IMR-90 (cell line): ENCODE measurements at regions not wholly inside any gene's neighbourhood (a gene's known extent, or its start where the extent isn't known, plus 50 kb on each side); places are given as distances from the start of the nearest gene placed in this dataset.

Experiments
- ATAC-seq: fragments of 200-7000 bp; cut with Tn5 transposase; 2 replicates; pipeline ENCODE4 v1.9.1; 2020; ENCODE audit warnings: low read depth, mild to moderate bottlenecking, moderate library complexity
- BruUV-seq: library from RNA; stranded (reverse); fragments of 400-500 nt; replicated peaks from 2 replicates; lab custom pipeline; 2021; lab: Mats Ljungman, UMichigan
- CTCF ChIA-PET: fragments of 300-600 bp; formaldehyde crosslinking; extraction: SDS; loops from one replicate; lab custom pipeline; 2021; ENCODE audit warnings: antibody characterized with exemption; lab: Yijun Ruan, JAX
- POLR2A ChIA-PET: fragments of 300-600 bp; sonication (Branson Sonifier 250); formaldehyde crosslinking; loops from one replicate; lab custom pipeline; 2022; ENCODE audit warnings: antibody characterized with exemption; ENCODE audit not compliant: unreplicated experiment; lab: Charles Lee
- DNase-seq: peaks from one replicate; pipeline ENCODE4 v3.0.0; 2013
- H2AFZ ChIP-seq: replicated peaks from 2 replicates; pipeline ENCODE3; 2013; ENCODE audit warnings: low read length, mild to moderate bottlenecking; ENCODE audit not compliant: poor library complexity
- H2AK5ac ChIP-seq: 2 replicates; pipeline ENCODE4 v1.6.1; 2013; ENCODE audit warnings: low read depth, low read length, inconsistent platforms
- H2AK9ac ChIP-seq: replicated peaks from 2 replicates; pipeline ENCODE3; 2013; ENCODE audit warnings: mild to moderate bottlenecking, low read depth, low read length, moderate library complexity; ENCODE audit not compliant: poor library complexity
- H2BK120ac ChIP-seq: 2 replicates; pipeline ENCODE4 v1.6.1; 2013; ENCODE audit warnings: low read depth, low read length, inconsistent platforms
- H2BK15ac ChIP-seq: 3 replicates; pipeline ENCODE4 v1.6.1; 2013; ENCODE audit warnings: low read depth, low read length, inconsistent platforms
- H2BK20ac ChIP-seq: 2 replicates; pipeline ENCODE4 v1.6.1; 2013; ENCODE audit warnings: low read depth, mild to moderate bottlenecking, inconsistent platforms, low read length, moderate library complexity
- H2BK5ac ChIP-seq: 2 replicates; pipeline ENCODE4 v1.6.1; 2013; ENCODE audit warnings: mild to moderate bottlenecking, low read depth, low read length, inconsistent platforms; ENCODE audit not compliant: poor library complexity, severe bottlenecking
- H3K14ac ChIP-seq: replicated peaks from 2 replicates; pipeline ENCODE4 v1.6.1; 2013; ENCODE audit warnings: low read depth, low read length, inconsistent platforms
- H3K18ac ChIP-seq: 2 replicates; pipeline ENCODE4 v1.6.1; 2013; ENCODE audit warnings: low read depth, low read length, control low read depth
- H3K23ac ChIP-seq: 2 replicates; pipeline ENCODE4 v1.6.1; 2013; ENCODE audit warnings: low read depth, low read length, inconsistent platforms
- H3K27ac ChIP-seq: 2 replicates; pipeline ENCODE4 v1.5.1; 2013; ENCODE audit warnings: mild to moderate bottlenecking, control low read depth, low read length; ENCODE audit not compliant: insufficient read depth
- H3K27me3 ChIP-seq: 2 replicates; pipeline ENCODE4 v1.6.1; 2013; ENCODE audit warnings: low read length; ENCODE audit not compliant: control insufficient read depth, insufficient read depth
- H3K36me3 ChIP-seq: 2 replicates; pipeline ENCODE4 v1.6.1; 2013; ENCODE audit warnings: low read length, mixed read lengths; ENCODE audit not compliant: control insufficient read depth, insufficient read depth
- H3K4ac ChIP-seq: 2 replicates; pipeline ENCODE4 v1.6.1; 2013; ENCODE audit warnings: low read depth, low read length, inconsistent platforms
- H3K4me1 ChIP-seq: 2 replicates; pipeline ENCODE4 v1.6.1; 2013; ENCODE audit warnings: low read length, mixed read lengths; ENCODE audit not compliant: control insufficient read depth, insufficient read depth
- H3K4me2 ChIP-seq: 2 replicates; pipeline ENCODE4 v1.6.1; 2013; ENCODE audit warnings: low read depth, mild to moderate bottlenecking, control low read depth, low read length, moderate library complexity
- H3K4me3 ChIP-seq: 2 replicates; pipeline ENCODE4 v1.5.1; 2013; ENCODE audit warnings: low read depth, mild to moderate bottlenecking, control low read depth, low read length, moderate library complexity; ENCODE audit not compliant: insufficient read depth
- H3K56ac ChIP-seq: 2 replicates; pipeline ENCODE4 v1.6.1; 2013; ENCODE audit warnings: low read length, inconsistent platforms; ENCODE audit not compliant: insufficient read depth; ENCODE audit errors: extremely low read depth
- H3K79me1 ChIP-seq, 2 experiments: 2 replicates each; pipeline ENCODE4 v1.6.1; 2013; ENCODE audit warnings: low read length in 2 of 2, inconsistent platforms in 1 of 2, low read depth in 1 of 2
- H3K9ac ChIP-seq: 2 replicates; pipeline ENCODE4 v1.6.1; 2013; ENCODE audit warnings: low read depth, low read length, control low read depth
- H3K9me1 ChIP-seq: 2 replicates; pipeline ENCODE4 v1.6.1; 2013; ENCODE audit warnings: low read length, inconsistent platforms; ENCODE audit not compliant: insufficient read depth
- H3K9me3 ChIP-seq: 2 replicates; pipeline ENCODE4 v1.6.1; 2013; ENCODE audit warnings: low read length; ENCODE audit not compliant: control insufficient read depth, insufficient read depth
- H4K20me1 ChIP-seq: 2 replicates; pipeline ENCODE4 v1.6.1; 2013; ENCODE audit warnings: low read length, inconsistent platforms; ENCODE audit not compliant: insufficient read depth
- H4K5ac ChIP-seq: 2 replicates; pipeline ENCODE4 v1.6.1; 2013; ENCODE audit warnings: mild to moderate bottlenecking, low read depth, low read length, control low read depth
- H4K8ac ChIP-seq, 2 experiments: 2 replicates each; pipeline ENCODE4 v1.6.1; 2013; ENCODE audit warnings: low read depth in 2 of 2, low read length in 2 of 2, control low read depth in 1 of 2, inconsistent platforms in 1 of 2
- H4K91ac ChIP-seq: 2 replicates; pipeline ENCODE4 v1.6.1; 2013; ENCODE audit warnings: low read depth, low read length, inconsistent platforms; ENCODE audit not compliant: insufficient read depth
- BHLHE40 ChIP-seq: fragments of 150-350 bp; IDR thresholded peaks from 2 replicates; pipeline ENCODE4 v1.6.1; 2016; ENCODE audit warnings: mild to moderate bottlenecking, low read depth, low read length
- CEBPB ChIP-seq: IDR thresholded peaks from 2 replicates; pipeline ENCODE4 v1.6.1; 2012; ENCODE audit warnings: low read depth, low read length, improper control_type of control experiment
- CHD1 ChIP-seq: IDR thresholded peaks from 2 replicates; pipeline ENCODE4 v1.6.1; 2012; ENCODE audit warnings: low read depth, low read length, improper control_type of control experiment
- FOS ChIP-seq: fragments of 150-350 bp; IDR thresholded peaks from 2 replicates; pipeline ENCODE4 v1.6.1; 2016; ENCODE audit warnings: low read depth, low read length
- MAFK ChIP-seq: IDR thresholded peaks from 2 replicates; pipeline ENCODE4 v1.6.1; 2012; ENCODE audit warnings: low read depth, low read length, improper control_type of control experiment
- MAZ ChIP-seq: IDR thresholded peaks from 2 replicates; pipeline ENCODE4 v1.6.1; 2012; ENCODE audit warnings: low read depth, mild to moderate bottlenecking, low read length, improper control_type of control experiment, moderate library complexity, borderline replicate concordance
- MXI1 ChIP-seq: IDR thresholded peaks from 2 replicates; pipeline ENCODE4 v1.6.1; 2012; ENCODE audit warnings: low read depth, mild to moderate bottlenecking, low read length, moderate library complexity, borderline replicate concordance
- NFE2L2 ChIP-seq: fragments of 150-350 bp; IDR thresholded peaks from 2 replicates; pipeline ENCODE4 v1.6.1; 2016; ENCODE audit warnings: low read depth, mild to moderate bottlenecking, low read length
- POLR2A ChIP-seq: IDR thresholded peaks from 2 replicates; pipeline ENCODE4 v1.6.1; 2012; ENCODE audit warnings: mild to moderate bottlenecking, low read depth, low read length
- RAD21 ChIP-seq: IDR thresholded peaks from 2 replicates; pipeline ENCODE4 v1.6.1; 2012; ENCODE audit warnings: low read length, improper control_type of control experiment
- RCOR1 ChIP-seq: IDR thresholded peaks from 2 replicates; pipeline ENCODE4 v1.6.1; 2012; ENCODE audit warnings: mild to moderate bottlenecking, low read length, improper control_type of control experiment; ENCODE audit not compliant: insufficient replicate concordance
- RFX5 ChIP-seq: IDR thresholded peaks from 2 replicates; pipeline ENCODE4 v1.8.0; 2012; ENCODE audit warnings: low read depth, mild to moderate bottlenecking, low read length, moderate library complexity
- SMC3 ChIP-seq: fragments of 150-350 bp; IDR thresholded peaks from 2 replicates; pipeline ENCODE4 v1.6.1; 2016; ENCODE audit warnings: low read depth, mild to moderate bottlenecking, antibody characterized with exemption, low read length, moderate library complexity
- WGBS, 2 experiments: methylation state at CpG; one replicate each; pipeline versions ENCODE4 v1.1.5 to v1.1.7; 2013; ENCODE audit warnings: missing lambda C conversion rate in 2 of 2; ENCODE audit not compliant: insufficient read length in 1 of 2; ENCODE audit errors: extremely low coverage in 2 of 2; 5-methylcytosine and 5-hydroxymethylcytosine counted together
- dilution Hi-C: fragments of 300-500 bp; cut with HindIII; formaldehyde crosslinking; loops from one replicate; pipeline ENCODE4 v1.14.3; 2018; ENCODE audit warnings: low sequenced_read_pairs; ENCODE audit not compliant: unreplicated experiment
- in situ Hi-C: fragments of 300-500 bp; cut with MboI; formaldehyde crosslinking; loops from 3 replicates; pipeline ENCODE4 v1.14.3; 2019; ENCODE audit warnings: low sequenced_read_pairs, inconsistent platforms, mixed read lengths
- intact Hi-C: fragments of 100-400 bp; cut with micrococcal nuclease; formaldehyde crosslinking; loops from 2 replicates; pipeline ENCODE4 v1.10.0; 2022
- TF ChIP-seq, protein P1 (sequence below): conservative IDR thresholded peaks from 2 replicates; pipeline ENCODE4 v1.5.1; 2012; ENCODE audit warnings: mild to moderate bottlenecking, low read depth, low read length, improper control_type of control experiment
- TF ChIP-seq, protein P2 (sequence below): fragments of 150-350 bp; IDR thresholded peaks from 2 replicates; pipeline ENCODE4 v1.6.1; 2017; ENCODE audit warnings: mild to moderate bottlenecking, antibody characterized with exemption, low read length, low read depth
- TF ChIP-seq, protein P3 (sequence below): fragments of 150-350 bp; IDR thresholded peaks from 2 replicates; pipeline ENCODE4 v1.6.1; 2016; ENCODE audit warnings: low read depth, mild to moderate bottlenecking, low read length, moderate library complexity, borderline replicate concordance

DNA sequence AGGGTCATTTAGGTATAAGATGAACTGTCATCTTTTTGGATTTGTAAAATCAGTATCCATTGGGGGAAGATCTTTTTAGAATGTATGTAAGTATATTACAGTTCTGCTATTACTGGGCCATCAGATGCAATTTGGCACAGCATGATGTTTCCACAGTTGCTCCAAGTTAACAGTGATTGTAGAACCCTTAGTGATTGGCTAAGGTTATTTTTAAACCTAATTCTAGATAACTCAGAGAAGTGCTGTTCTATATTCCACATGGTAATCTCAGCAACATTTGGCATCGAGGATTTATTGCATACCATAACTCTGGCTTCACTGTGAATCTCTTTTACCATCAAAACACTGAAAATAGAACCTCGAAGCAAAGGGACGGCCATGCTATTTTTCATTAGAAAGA is 215.7 kb upstream of the HAND2 start:
- H4K91ac ChIP-seq = no peak overlapping the region
- dilution Hi-C loops = no loop called here

More for the DNA sequence above, 215.7 kb upstream of the HAND2 start:
- no peak overlapping the region for H3K4me3 ChIP-seq
- CTCF ChIA-PET = no interaction called here
- no peak overlapping the region for H3K9ac ChIP-seq
- H3K27me3 ChIP-seq = no peaks in the 10 kb centered on the region
- no peak overlapping the region for H3K14ac ChIP-seq
- H2AK5ac ChIP-seq = no peak overlapping the region
- ATAC-seq (no peak), DNase-seq (no peak)
- no peak overlapping the region for H3K4ac ChIP-seq
- no peaks in the 10 kb centered on the region for H3K36me3 ChIP-seq
- H3K27ac ChIP-seq = no peak overlapping the region
- POLR2A ChIA-PET = no interaction called here
- H3K23ac ChIP-seq = no peak overlapping the region
- H4K20me1 ChIP-seq = no peaks in the 10 kb centered on the region
- BruUV-seq = no TSS peak
- H2AFZ ChIP-seq = no peak overlapping the region
- H3K4me2 ChIP-seq = no peak overlapping the region
- intact Hi-C loops = loop anchor here (5.0 kb wide), 2 partner anchors 247 to 323 kb away; no protein-coding TSS in a partner anchor
- H3K9me1 ChIP-seq = no peaks in the 10 kb centered on the region
- no peak overlapping the region for H2BK15ac ChIP-seq
- no peak overlapping the region for H2BK120ac ChIP-seq
- no peak for TF ChIP-seq CEBPB
- TF ChIP-seq, protein P1, sequence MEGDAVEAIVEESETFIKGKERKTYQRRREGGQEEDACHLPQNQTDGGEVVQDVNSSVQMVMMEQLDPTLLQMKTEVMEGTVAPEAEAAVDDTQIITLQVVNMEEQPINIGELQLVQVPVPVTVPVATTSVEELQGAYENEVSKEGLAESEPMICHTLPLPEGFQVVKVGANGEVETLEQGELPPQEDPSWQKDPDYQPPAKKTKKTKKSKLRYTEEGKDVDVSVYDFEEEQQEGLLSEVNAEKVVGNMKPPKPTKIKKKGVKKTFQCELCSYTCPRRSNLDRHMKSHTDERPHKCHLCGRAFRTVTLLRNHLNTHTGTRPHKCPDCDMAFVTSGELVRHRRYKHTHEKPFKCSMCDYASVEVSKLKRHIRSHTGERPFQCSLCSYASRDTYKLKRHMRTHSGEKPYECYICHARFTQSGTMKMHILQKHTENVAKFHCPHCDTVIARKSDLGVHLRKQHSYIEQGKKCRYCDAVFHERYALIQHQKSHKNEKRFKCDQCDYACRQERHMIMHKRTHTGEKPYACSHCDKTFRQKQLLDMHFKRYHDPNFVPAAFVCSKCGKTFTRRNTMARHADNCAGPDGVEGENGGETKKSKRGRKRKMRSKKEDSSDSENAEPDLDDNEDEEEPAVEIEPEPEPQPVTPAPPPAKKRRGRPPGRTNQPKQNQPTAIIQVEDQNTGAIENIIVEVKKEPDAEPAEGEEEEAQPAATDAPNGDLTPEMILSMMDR = no peak
- TF ChIP-seq CHD1 = no peak
- no peak for TF ChIP-seq NFE2L2
- TF ChIP-seq MAZ = no peak
- no peak for TF ChIP-seq RFX5
- TF ChIP-seq, protein P2, sequence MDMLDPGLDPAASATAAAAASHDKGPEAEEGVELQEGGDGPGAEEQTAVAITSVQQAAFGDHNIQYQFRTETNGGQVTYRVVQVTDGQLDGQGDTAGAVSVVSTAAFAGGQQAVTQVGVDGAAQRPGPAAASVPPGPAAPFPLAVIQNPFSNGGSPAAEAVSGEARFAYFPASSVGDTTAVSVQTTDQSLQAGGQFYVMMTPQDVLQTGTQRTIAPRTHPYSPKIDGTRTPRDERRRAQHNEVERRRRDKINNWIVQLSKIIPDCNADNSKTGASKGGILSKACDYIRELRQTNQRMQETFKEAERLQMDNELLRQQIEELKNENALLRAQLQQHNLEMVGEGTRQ = no peak
- TF ChIP-seq FOS = no peak
- no peak for TF ChIP-seq MAFK
- TF ChIP-seq SMC3 = no peak
- no peak for TF ChIP-seq MXI1
- TF ChIP-seq, protein P3, sequence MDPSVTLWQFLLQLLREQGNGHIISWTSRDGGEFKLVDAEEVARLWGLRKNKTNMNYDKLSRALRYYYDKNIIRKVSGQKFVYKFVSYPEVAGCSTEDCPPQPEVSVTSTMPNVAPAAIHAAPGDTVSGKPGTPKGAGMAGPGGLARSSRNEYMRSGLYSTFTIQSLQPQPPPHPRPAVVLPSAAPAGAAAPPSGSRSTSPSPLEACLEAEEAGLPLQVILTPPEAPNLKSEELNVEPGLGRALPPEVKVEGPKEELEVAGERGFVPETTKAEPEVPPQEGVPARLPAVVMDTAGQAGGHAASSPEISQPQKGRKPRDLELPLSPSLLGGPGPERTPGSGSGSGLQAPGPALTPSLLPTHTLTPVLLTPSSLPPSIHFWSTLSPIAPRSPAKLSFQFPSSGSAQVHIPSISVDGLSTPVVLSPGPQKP = no peak
- TF ChIP-seq RAD21 = no peak
- TF ChIP-seq BHLHE40 = no peak
- TF ChIP-seq POLR2A = no peak
- TF ChIP-seq RCOR1 = no peak
- no peak overlapping the region for H2BK5ac ChIP-seq
- no peaks in the 10 kb centered on the region for H3K4me1 ChIP-seq
- no peak overlapping the region for H4K5ac ChIP-seq
- no peak overlapping the region for H3K18ac ChIP-seq
- H2AK9ac ChIP-seq = no peak overlapping the region
- H3K9me3 ChIP-seq = no peaks in the 10 kb centered on the region
- no peak overlapping the region for H2BK20ac ChIP-seq
- H3K79me1 ChIP-seq = no peaks in the 10 kb centered on the region
- WGBS, 2 experiments = 38% methylated on average over 1 of the region's 3 CpGs; no CpG with 5 or more reads in 1 of the 2 experiments
- in situ Hi-C loops = no loop called here
- H4K8ac ChIP-seq = no peak overlapping the region
- H3K56ac ChIP-seq = no peak overlapping the region
